Activated T-cell treated with anti-CD3 and anti-CD28 coated beads, Interleukin-2, amount 50 U/mL, for 4 hours (primary cell): ENCODE measurements at regions not wholly inside any gene's neighbourhood (a gene's known extent, or its start where the extent isn't known, plus 50 kb on each side); places are given as distances from the start of the nearest gene placed in this dataset.
"Not testable (repeated sequence)": the region's sequence is repeated elsewhere in the genome, so short reads cannot be mapped to it uniquely, and the experiment has no call there.

Experiments used
- ATAC-seq, 2 donors: fragments of 200-7000 bp; cut with Tn5 transposase; one replicate each; pipeline ENCODE4 v1.10.0; 2021
- DNase-seq: peaks from one replicate; pipeline ENCODE4 v3.0.0-alpha.2; 2020
- H3K27me3 Mint-ChIP-seq: one replicate; pipeline ENCODE4 v1.8.0; 2021; ENCODE audit warnings: low read depth, mixed read lengths
- H3K36me3 Mint-ChIP-seq: one replicate; pipeline ENCODE4 v1.8.0; 2022; ENCODE audit warnings: mixed read lengths; ENCODE audit not compliant: insufficient read depth
- H3K4me1 Mint-ChIP-seq: one replicate; pipeline ENCODE4 v1.8.0; 2021; ENCODE audit warnings: low read depth, mixed read lengths
- H3K4me3 Mint-ChIP-seq: one replicate; pipeline ENCODE4 v1.8.0; 2021; ENCODE audit warnings: mild to moderate bottlenecking, moderate library complexity, mixed read lengths
- H3K9me3 Mint-ChIP-seq: one replicate; pipeline ENCODE4 v1.8.0; 2021; ENCODE audit warnings: mixed read lengths

DNA sequence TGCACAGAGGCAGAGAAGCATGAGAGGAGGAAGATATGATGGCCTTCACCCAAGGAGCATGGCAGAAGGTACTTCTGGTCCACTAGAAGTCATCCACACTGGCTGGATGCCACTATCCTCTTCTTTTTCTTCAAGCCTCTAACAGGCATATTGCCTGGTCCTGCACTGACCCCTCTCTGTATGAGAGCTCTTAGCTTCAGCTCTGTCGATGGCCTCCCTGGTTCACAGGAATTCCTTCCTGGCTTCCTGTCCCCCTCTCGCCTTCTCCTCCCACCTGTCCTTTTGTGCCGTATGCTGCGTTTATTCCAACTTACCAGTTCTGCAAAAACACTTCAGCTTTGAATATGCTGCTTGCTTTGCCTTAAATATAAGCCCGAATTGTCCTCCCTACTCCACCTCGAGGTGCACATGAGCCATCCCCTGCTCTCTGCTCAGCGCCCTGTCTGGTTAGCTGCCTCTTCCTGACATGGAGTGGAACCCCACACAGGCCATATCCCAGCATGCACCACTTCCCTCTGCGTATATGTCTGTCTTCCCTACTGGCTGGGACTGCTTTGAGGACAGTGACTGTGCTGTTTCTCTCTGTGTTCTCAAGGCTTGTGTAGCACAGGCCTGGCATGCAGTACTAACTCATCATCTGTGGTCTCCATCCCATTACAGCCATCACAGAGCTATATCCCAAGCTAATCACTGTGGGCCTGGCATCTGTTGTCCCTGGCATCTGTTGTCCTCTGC is 474.9 kb downstream of the EIPR1 start:
- H3K4me1 Mint-ChIP-seq: peaks cover 11% of the 10 kb centered on the region
- no peak for ATAC-seq
- no peak for DNase-seq
- H3K4me3 Mint-ChIP-seq: no peak overlapping the region
- H3K9me3 Mint-ChIP-seq: no peaks in the 10 kb centered on the region
- H3K27me3 Mint-ChIP-seq: no peaks in the 10 kb centered on the region
- H3K36me3 Mint-ChIP-seq: no peaks in the 10 kb centered on the region

DNA sequence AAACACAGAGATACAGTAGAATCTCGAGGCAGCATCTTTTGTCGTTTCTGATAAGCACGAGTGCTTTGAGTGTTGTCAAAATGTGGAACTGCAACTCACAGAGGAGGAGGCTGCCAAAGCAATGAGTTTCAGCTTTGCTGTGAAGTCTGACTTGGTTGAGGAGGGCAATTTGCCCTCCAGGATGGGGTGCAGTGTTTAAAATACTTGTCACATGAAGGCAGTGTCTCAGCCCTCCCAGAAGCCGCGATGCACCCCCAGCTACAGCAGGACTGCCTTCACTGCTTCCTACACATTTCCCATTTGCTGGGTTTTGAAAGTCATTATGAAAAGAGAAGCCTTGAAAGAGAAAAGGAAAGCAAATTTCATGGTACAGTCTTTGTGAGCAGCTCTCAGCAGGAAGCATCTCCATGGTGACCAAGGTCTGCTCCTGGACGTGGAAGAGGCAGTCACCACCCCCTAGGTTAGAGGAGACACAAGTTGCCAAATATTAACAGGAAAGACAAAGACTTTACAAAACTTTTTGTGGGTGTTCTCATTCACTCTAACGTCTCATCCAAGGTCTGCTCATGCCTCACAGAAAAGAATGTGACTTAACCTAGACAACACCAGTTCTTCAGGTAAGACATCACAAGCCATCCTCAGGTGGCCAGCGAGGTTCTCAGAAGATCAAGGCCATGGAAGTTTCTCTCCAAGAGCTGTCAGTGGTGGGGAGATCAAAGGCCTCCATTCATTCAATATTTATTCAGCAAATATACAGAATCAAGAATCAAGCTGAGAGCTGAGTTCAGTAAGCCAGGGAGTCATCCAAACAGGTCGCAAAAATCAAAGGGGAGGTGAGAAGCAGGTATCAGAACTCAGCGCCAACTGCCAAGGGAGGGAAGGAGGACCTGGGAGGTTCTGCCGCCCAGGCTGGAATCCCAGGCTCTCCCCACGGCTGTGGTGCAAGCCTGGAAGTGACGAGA is 476.0 kb downstream of the EIPR1 start:
- H3K4me1 Mint-ChIP-seq: peaks cover 11% of the 10 kb centered on the region
- DNase-seq (no peak), ATAC-seq (peak in 1 of 2 donors; percentile 51)
- no peaks in the 10 kb centered on the region for H3K36me3 Mint-ChIP-seq
- H3K9me3 Mint-ChIP-seq: no peaks in the 10 kb centered on the region
- no peaks in the 10 kb centered on the region for H3K27me3 Mint-ChIP-seq
- H3K4me3 Mint-ChIP-seq: no peak overlapping the region

GRCh38 chr2:2899826-2900225 is 477.8 kb downstream of the EIPR1 start:
- H3K4me3 Mint-ChIP-seq: no peak overlapping the region
- H3K4me1 Mint-ChIP-seq: peaks cover 11% of the 10 kb centered on the region
- H3K27me3 Mint-ChIP-seq: no peaks in the 10 kb centered on the region
- H3K9me3 Mint-ChIP-seq: no peaks in the 10 kb centered on the region
- ATAC-seq (no peak), DNase-seq (no peak)
- no peaks in the 10 kb centered on the region for H3K36me3 Mint-ChIP-seq

- ATAC-seq (no peak), DNase-seq (no peak)
- H3K9me3 Mint-ChIP-seq: no peaks in the 10 kb centered on the region
- no peaks in the 10 kb centered on the region for H3K27me3 Mint-ChIP-seq
- peaks cover 11% of the 10 kb centered on the region for H3K4me1 Mint-ChIP-seq
- no peak overlapping the region for H3K4me3 Mint-ChIP-seq
- H3K36me3 Mint-ChIP-seq: no peaks in the 10 kb centered on the region
Observed at GRCh38 chr2:2898744-2899143, 478.9 kb downstream of the EIPR1 start.

- no peaks in the 10 kb centered on the region for H3K27me3 Mint-ChIP-seq
- peaks cover 8% of the 10 kb centered on the region for H3K4me1 Mint-ChIP-seq
- no peak for ATAC-seq
- H3K9me3 Mint-ChIP-seq: no peaks in the 10 kb centered on the region
- H3K36me3 Mint-ChIP-seq: no peaks in the 10 kb centered on the region
- DNase-seq: no peak
- H3K4me3 Mint-ChIP-seq: no peak overlapping the region
Observed at GRCh38 chr2:2896643-2897042, 481.0 kb downstream of the EIPR1 start.

- no peaks in the 10 kb centered on the region for H3K36me3 Mint-ChIP-seq
- peaks cover 1% of the 10 kb centered on the region for H3K4me1 Mint-ChIP-seq
- no peak for ATAC-seq
- H3K4me3 Mint-ChIP-seq: no peak overlapping the region
- no peak for DNase-seq
- no peaks in the 10 kb centered on the region for H3K27me3 Mint-ChIP-seq
- H3K9me3 Mint-ChIP-seq: no peaks in the 10 kb centered on the region
Observed at GRCh38 chr2:2896011-2896410, 481.6 kb downstream of the EIPR1 start.

DNA sequence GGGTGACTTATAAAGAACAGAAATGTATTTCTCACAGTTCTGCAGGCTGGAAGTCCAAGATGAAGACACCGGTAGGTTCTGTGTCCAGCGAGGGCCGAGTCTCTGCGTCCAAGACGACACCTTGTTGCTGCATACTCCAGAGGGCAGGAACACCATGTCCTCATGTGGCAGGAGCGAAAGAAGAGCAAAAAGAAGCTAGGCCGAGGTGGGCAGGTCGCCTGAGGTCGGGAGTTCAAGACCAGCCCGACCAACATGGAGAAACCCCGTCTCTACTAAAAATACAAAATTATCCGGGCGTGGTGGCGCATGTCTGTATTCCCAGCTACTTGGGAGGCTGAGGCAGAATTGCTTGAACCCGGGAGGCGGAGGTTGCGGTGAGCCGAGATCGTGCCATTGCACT is 483.6 kb downstream of the EIPR1 start:
- ATAC-seq, H3K9me3 Mint-ChIP-seq, H3K27me3 Mint-ChIP-seq, H3K36me3 Mint-ChIP-seq, H3K4me3 Mint-ChIP-seq, DNase-seq, H3K4me1 Mint-ChIP-seq: not testable (repeated sequence)

DNA sequence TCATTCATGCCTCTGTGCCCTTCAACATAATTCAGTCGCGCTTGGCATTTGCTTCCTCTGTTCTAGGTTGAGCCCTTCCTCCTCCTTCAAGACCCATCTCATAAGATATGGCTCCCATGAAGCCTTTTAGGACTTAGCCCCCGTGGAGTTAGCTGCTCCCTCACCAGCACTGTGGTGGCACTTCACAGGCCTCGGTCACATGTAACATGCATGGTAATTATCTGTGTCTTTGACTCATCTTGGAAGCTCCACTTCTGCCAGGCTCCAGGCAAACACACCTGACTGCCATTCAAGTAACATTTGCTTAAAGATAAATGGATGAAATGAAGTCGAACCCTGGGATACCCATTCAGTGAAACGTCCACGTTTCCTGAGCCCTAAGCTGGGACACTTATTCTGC is 484.7 kb downstream of the EIPR1 start:
- DNase-seq: no peak
- Mint-ChIP-seq H3K27me3 (no peaks in the 10 kb centered on the region), H3K4me3 (no peak overlapping the region), H3K36me3 (no peaks in the 10 kb centered on the region), H3K4me1 (no peaks in the 10 kb centered on the region), H3K9me3 (no peaks in the 10 kb centered on the region)
- no peak for ATAC-seq

DNA sequence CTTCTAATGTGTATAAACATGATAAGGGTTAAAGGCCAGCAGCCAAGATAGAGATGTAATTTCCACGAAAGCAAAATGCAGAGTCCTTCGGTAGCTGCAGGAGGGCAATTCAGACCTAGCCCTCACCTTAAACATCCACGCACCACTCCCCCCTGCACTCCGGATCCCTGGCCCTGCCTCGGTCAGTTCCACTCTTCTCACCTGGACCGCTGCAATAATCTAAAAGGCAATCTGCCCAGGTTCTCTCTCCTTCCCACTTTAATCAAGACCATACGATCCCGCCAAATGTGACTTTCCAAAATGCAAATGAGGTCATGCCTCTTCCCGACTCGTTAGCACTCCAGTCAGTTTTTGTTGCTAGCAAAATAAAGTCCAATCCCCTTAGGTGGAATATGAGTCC is 485.2 kb downstream of the EIPR1 start:
- Mint-ChIP-seq H3K9me3 (no peaks in the 10 kb centered on the region), H3K27me3 (no peaks in the 10 kb centered on the region), H3K36me3 (no peaks in the 10 kb centered on the region), H3K4me3 (no peak overlapping the region), H3K4me1 (no peaks in the 10 kb centered on the region)
- no peak for ATAC-seq
- DNase-seq: no peak

DNA sequence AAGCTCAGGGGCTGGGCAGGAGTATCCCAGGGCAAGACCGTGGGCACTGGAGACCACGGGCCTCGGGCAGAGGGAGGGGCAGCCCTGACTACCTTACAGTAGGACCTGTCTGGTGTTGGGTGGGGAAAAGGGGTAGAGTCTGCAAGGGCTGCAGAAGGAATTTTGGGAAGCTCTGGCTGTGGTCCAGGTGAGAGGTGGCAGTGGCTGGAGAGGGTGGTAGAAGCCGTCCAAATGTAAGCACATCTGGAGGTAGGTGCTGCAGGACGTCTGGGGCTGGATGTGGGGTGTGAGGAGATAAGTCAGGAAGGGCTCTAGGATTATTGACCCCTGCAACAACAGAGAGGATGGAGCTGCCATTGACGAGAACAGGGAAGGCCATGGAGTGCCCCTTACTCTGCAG is 486.7 kb downstream of the EIPR1 start:
- Mint-ChIP-seq H3K9me3 (no peaks in the 10 kb centered on the region), H3K4me1 (no peaks in the 10 kb centered on the region), H3K27me3 (peaks cover 4% of the 10 kb centered on the region), H3K4me3 (no peak overlapping the region), H3K36me3 (no peaks in the 10 kb centered on the region)
- no peak for DNase-seq
- ATAC-seq: no peak

DNA sequence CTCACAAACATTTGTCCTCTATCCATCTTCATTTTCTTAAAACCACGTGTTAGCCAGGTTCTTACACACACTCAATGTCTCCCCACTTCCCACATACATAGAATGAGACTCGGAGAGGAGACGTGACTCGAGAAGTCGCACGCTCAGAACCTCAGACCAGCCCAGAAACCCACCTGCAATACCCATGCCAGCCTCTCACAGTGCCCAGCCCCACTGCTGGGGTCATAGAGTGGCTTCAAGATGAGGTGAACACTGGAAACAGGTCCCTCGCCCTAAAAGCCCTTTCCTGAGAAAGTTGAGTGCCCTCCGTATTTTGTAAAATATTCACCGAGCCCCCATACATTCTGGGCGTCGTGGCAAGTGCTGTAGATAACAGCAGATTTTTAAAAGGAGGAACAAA is 487.4 kb downstream of the EIPR1 start:
- H3K36me3 Mint-ChIP-seq: no peaks in the 10 kb centered on the region
- no peak overlapping the region for H3K4me3 Mint-ChIP-seq
- no peak for DNase-seq

DNA sequence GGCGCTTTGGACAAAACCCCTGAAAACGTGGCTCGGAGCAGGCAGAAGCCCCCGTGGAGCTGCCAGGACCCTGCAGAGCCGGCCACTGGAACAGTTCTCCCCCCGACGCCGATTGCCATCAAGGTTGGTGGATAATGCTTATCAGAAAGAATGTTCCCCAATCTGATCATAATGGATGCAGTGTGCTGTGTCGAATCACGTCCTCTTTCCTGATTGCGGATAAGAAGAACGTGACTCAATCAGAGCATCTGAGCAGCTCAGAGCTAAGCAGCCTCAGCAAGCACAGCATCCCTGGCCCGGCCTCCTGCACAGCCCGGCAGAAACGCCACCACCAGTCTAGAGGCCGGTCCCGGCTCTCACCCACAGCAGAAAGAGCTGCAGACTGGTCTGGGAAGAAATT is 488.0 kb downstream of the EIPR1 start:
- Mint-ChIP-seq H3K9me3 (no peaks in the 10 kb centered on the region), H3K36me3 (no peaks in the 10 kb centered on the region)
- ATAC-seq: no peak

More for the DNA sequence above, 487.4 kb downstream of the EIPR1 start:
- H3K4me1 Mint-ChIP-seq: no peaks in the 10 kb centered on the region
- no peaks in the 10 kb centered on the region for H3K9me3 Mint-ChIP-seq
- no peak for ATAC-seq
- peaks cover 4% of the 10 kb centered on the region for H3K27me3 Mint-ChIP-seq

GRCh38 chr2:2889141-2889540 is 488.5 kb downstream of the EIPR1 start:
- H3K36me3 Mint-ChIP-seq: no peaks in the 10 kb centered on the region
- no peaks in the 10 kb centered on the region for H3K4me1 Mint-ChIP-seq
- no peaks in the 10 kb centered on the region for H3K9me3 Mint-ChIP-seq
- ATAC-seq (no peak), DNase-seq (no peak)
- H3K27me3 Mint-ChIP-seq: peaks cover 4% of the 10 kb centered on the region
- H3K4me3 Mint-ChIP-seq: no peak overlapping the region

More for the DNA sequence above, 488.0 kb downstream of the EIPR1 start:
- Mint-ChIP-seq H3K27me3 (peaks cover 4% of the 10 kb centered on the region), H3K4me1 (no peaks in the 10 kb centered on the region), H3K4me3 (no peak overlapping the region)
- DNase-seq: no peak

GRCh38 chr2:2887772-2888387 is 489.7 kb downstream of the EIPR1 start:
- DNase-seq (no peak), ATAC-seq (no peak)
- H3K4me3 Mint-ChIP-seq: no peak overlapping the region
- no peaks in the 10 kb centered on the region for H3K4me1 Mint-ChIP-seq
- peaks cover 4% of the 10 kb centered on the region for H3K27me3 Mint-ChIP-seq
- no peaks in the 10 kb centered on the region for H3K36me3 Mint-ChIP-seq
- H3K9me3 Mint-ChIP-seq: peaks cover 6% of the 10 kb centered on the region
